ENCODE measurements at regions not wholly inside any gene's neighbourhood (a gene's known extent, or its start where the extent isn't known, plus 50 kb on each side); places are given as distances from the start of the nearest gene placed in this dataset.

- no peak for TF ChIP-seq TAF1 (IDR thresholded peaks at IDR 0.05; ENCODE audit: borderline replicate concordance, insufficient read depth, low read length)
Measured at GRCh38 chr22:27388090-27388600, 413.4 kb downstream of the MN1 start.

- no peak for TF ChIP-seq REST (IDR thresholded peaks at IDR 0.05; ENCODE audit: insufficient read depth in 1 of 2, low read depth in 2 of 2, low read length in 2 of 2)
- no peak for TF ChIP-seq FOXP2 (optimal IDR thresholded peaks at IDR 0.05; ENCODE audit: borderline replicate concordance, extremely low read depth, extremely low read length, insufficient read depth)
- no peak for TF ChIP-seq TAF1 (IDR thresholded peaks at IDR 0.05; ENCODE audit: borderline replicate concordance, insufficient read depth, low read length)
- no peak for TF ChIP-seq POLR2AphosphoS5 (IDR thresholded peaks at IDR 0.05; ENCODE audit: low read depth, low read length)
- no peak for TF ChIP-seq SIN3A (IDR thresholded peaks at IDR 0.05; ENCODE audit: borderline replicate concordance, insufficient read depth, low read length)
Measured at GRCh38 chr22:27389727-27390075, 411.9 kb downstream of the MN1 start.

GRCh38 chr22:27391092-27391770, 410.3 kb downstream of the MN1 start:
- TF ChIP-seq FOXP2 (optimal IDR thresholded peaks at IDR 0.05; ENCODE audit: borderline replicate concordance, extremely low read depth, extremely low read length, insufficient read depth) (no peak), SIN3A (IDR thresholded peaks at IDR 0.05; ENCODE audit: borderline replicate concordance, insufficient read depth, low read length) (no peak), POLR2AphosphoS5 (IDR thresholded peaks at IDR 0.05; ENCODE audit: low read depth, low read length) (no peak), REST (IDR thresholded peaks at IDR 0.05; ENCODE audit: insufficient read depth in 1 of 2, low read depth in 2 of 2, low read length in 2 of 2) (no peak)

GRCh38 chr22:27393371-27393770, 408.2 kb downstream of the MN1 start:
- TF ChIP-seq TAF1 (IDR thresholded peaks at IDR 0.05; ENCODE audit: borderline replicate concordance, insufficient read depth, low read length): no peak
- no peak for TF ChIP-seq SIN3A (IDR thresholded peaks at IDR 0.05; ENCODE audit: borderline replicate concordance, insufficient read depth, low read length)
- no peak for TF ChIP-seq REST (IDR thresholded peaks at IDR 0.05; ENCODE audit: insufficient read depth in 1 of 2, low read depth in 2 of 2, low read length in 2 of 2)
- TF ChIP-seq FOXP2 (optimal IDR thresholded peaks at IDR 0.05; ENCODE audit: borderline replicate concordance, extremely low read depth, extremely low read length, insufficient read depth): no peak
- TF ChIP-seq POLR2AphosphoS5 (IDR thresholded peaks at IDR 0.05; ENCODE audit: low read depth, low read length): no peak

GRCh38 chr22:27394806-27395404, 406.7 kb downstream of the MN1 start:
- TF ChIP-seq FOXP2 (optimal IDR thresholded peaks at IDR 0.05; ENCODE audit: borderline replicate concordance, extremely low read depth, extremely low read length, insufficient read depth): no peak
- TF ChIP-seq TAF1 (IDR thresholded peaks at IDR 0.05; ENCODE audit: borderline replicate concordance, insufficient read depth, low read length): no peak
- TF ChIP-seq REST (IDR thresholded peaks at IDR 0.05; ENCODE audit: insufficient read depth in 1 of 2, low read depth in 2 of 2, low read length in 2 of 2): no peak
- TF ChIP-seq POLR2AphosphoS5 (IDR thresholded peaks at IDR 0.05; ENCODE audit: low read depth, low read length): no peak
- no peak for TF ChIP-seq SIN3A (IDR thresholded peaks at IDR 0.05; ENCODE audit: borderline replicate concordance, insufficient read depth, low read length)

Data from PFSK-1 (cell line).